Sigmoid colon (tissue), 4 donors: ENCODE measurements at regions not wholly inside any gene's neighbourhood (a gene's known extent, or its start where the extent isn't known, plus 50 kb on each side); places are given as distances from the start of the nearest gene placed in this dataset.
"Not testable (repeated sequence)": the region's sequence is repeated elsewhere in the genome, so short reads cannot be mapped to it uniquely, and the experiment has no call there.

Experiments
- CTCF ChIP-seq, 4 experiments: fragments of 450-650 bp in 3 of 4; fragments of 200-600 bp in 1 of 4; IDR thresholded peaks; one replicate each; pipeline ENCODE4 v1.5.1; 2016 to 2019; ENCODE audit warnings: antibody characterized with exemption in 4 of 4, mild to moderate bottlenecking in 3 of 4, moderate library complexity in 2 of 4
- POLR2AphosphoS5 ChIP-seq, 4 donors: sonication (generic); formaldehyde crosslinking; IDR thresholded peaks; one replicate each; pipeline ENCODE4 v1.6.1; 2017; ENCODE audit warnings: antibody characterized with exemption in 4 of 4

GRCh38 chr20:30565086-30565485, 692.4 kb upstream of the DEFB115 start:
- not testable (repeated sequence) for TF ChIP-seq POLR2AphosphoS5, CTCF (IDR thresholded peaks at IDR 0.05)
